H9 (cell line): ENCODE measurements at regions not wholly inside any gene's neighbourhood (a gene's known extent, or its start where the extent isn't known, plus 50 kb on each side); places are given as distances from the start of the nearest gene placed in this dataset.

Experiments
- DNase-seq: peaks from one replicate; pipeline ENCODE4 v3.0.0-alpha.2; 2017
- H2AFZ ChIP-seq: one replicate; pipeline ENCODE4 v1.6.1; 2013; ENCODE audit warnings: mild to moderate bottlenecking, low read length, control low read depth, moderate library complexity
- H2AK5ac ChIP-seq: 2 replicates; pipeline ENCODE4 v1.6.1; 2013; ENCODE audit warnings: low read length, control low read depth, mixed read lengths; ENCODE audit not compliant: insufficient read length
- H2BK120ac ChIP-seq: one replicate; pipeline ENCODE4 v1.6.1; 2013; ENCODE audit warnings: low read depth, mild to moderate bottlenecking, low read length, control low read depth, inconsistent platforms; ENCODE audit not compliant: poor library complexity, severe bottlenecking
- H2BK12ac ChIP-seq: 2 replicates; pipeline ENCODE4 v1.6.1; 2013; ENCODE audit warnings: low read length, control low read depth, mixed read lengths, low read depth; ENCODE audit not compliant: insufficient read length
- H2BK15ac ChIP-seq: 2 replicates; pipeline ENCODE4 v1.6.1; 2013; ENCODE audit warnings: low read depth, low read length, control low read depth
- H2BK20ac ChIP-seq: one replicate; pipeline ENCODE4 v1.6.1; 2013; ENCODE audit warnings: low read depth, mild to moderate bottlenecking, low read length, control low read depth, inconsistent platforms; ENCODE audit not compliant: poor library complexity, severe bottlenecking
- H2BK5ac ChIP-seq: 2 replicates; pipeline ENCODE4 v1.6.1; 2013; ENCODE audit warnings: low read length, control low read depth, mixed read lengths; ENCODE audit not compliant: insufficient read length
- H3K14ac ChIP-seq: 2 replicates; pipeline ENCODE4 v1.6.1; 2013; ENCODE audit warnings: low read length, control low read depth; ENCODE audit not compliant: insufficient read depth
- H3K18ac ChIP-seq: 2 replicates; pipeline ENCODE4 v1.6.1; 2013; ENCODE audit warnings: low read depth, mild to moderate bottlenecking, mixed read lengths, low read length, control low read depth; ENCODE audit not compliant: insufficient read length
- H3K23ac ChIP-seq: 2 replicates; pipeline ENCODE4 v1.6.1; 2013; ENCODE audit warnings: low read length, control low read depth, mixed read lengths, low read depth; ENCODE audit not compliant: insufficient read length
- H3K23me2 ChIP-seq: 2 replicates; pipeline ENCODE4 v1.6.1; 2013; ENCODE audit warnings: low read depth, mild to moderate bottlenecking, mixed read lengths, low read length, control low read depth; ENCODE audit not compliant: insufficient read length, poor library complexity, severe bottlenecking
- H3K27ac ChIP-seq: 2 replicates; pipeline ENCODE4 v1.5.1; 2013; ENCODE audit warnings: low read length, control low read depth, mixed read lengths, low read depth; ENCODE audit not compliant: insufficient read length
- H3K27me3 ChIP-seq: 2 replicates; pipeline ENCODE4 v1.6.1; 2013; ENCODE audit warnings: low read length, control low read depth, inconsistent platforms; ENCODE audit not compliant: insufficient read depth
- H3K4ac ChIP-seq: 2 replicates; pipeline ENCODE4 v1.6.1; 2013; ENCODE audit warnings: low read depth, mild to moderate bottlenecking, control low read depth, inconsistent platforms, low read length, moderate library complexity
- H3K4me1 ChIP-seq: 2 replicates; pipeline ENCODE4 v1.6.1; 2013; ENCODE audit warnings: low read length, control low read depth, inconsistent platforms; ENCODE audit not compliant: insufficient read depth
- H3K4me2 ChIP-seq: 2 replicates; pipeline ENCODE4 v1.6.1; 2013; ENCODE audit warnings: low read length, control low read depth, mixed read lengths; ENCODE audit not compliant: insufficient read length, insufficient read depth
- H3K56ac ChIP-seq: 2 replicates; pipeline ENCODE4 v1.6.1; 2013; ENCODE audit warnings: low read depth, mild to moderate bottlenecking, mixed read lengths, low read length, control low read depth; ENCODE audit not compliant: insufficient read length
- H3K79me1 ChIP-seq: 2 replicates; pipeline ENCODE4 v1.6.1; 2013; ENCODE audit warnings: low read depth, mild to moderate bottlenecking, moderate library complexity, low read length, control low read depth, inconsistent platforms; ENCODE audit not compliant: insufficient read depth, poor library complexity, severe bottlenecking
- H3K79me2 ChIP-seq: 2 replicates; pipeline ENCODE4 v1.6.1; 2013; ENCODE audit warnings: low read length, control low read depth, inconsistent platforms; ENCODE audit not compliant: insufficient read depth
- H3K9ac ChIP-seq: 2 replicates; pipeline ENCODE4 v1.6.1; 2013; ENCODE audit warnings: low read length, control low read depth, mixed read lengths; ENCODE audit not compliant: insufficient read length; ENCODE audit errors: extremely low read depth
- H3K9me3 ChIP-seq: one replicate; pipeline ENCODE4 v1.6.1; 2013; ENCODE audit warnings: low read depth, low read length, inconsistent platforms; ENCODE audit not compliant: control insufficient read depth
- H3T11ph ChIP-seq: one replicate; pipeline ENCODE4 v1.6.1; 2013; ENCODE audit warnings: mild to moderate bottlenecking, low read length, control low read depth, inconsistent platforms
- H4K20me1 ChIP-seq: one replicate; pipeline ENCODE4 v1.6.1; 2013; ENCODE audit not compliant: control insufficient read depth, insufficient read length, insufficient read depth
- H4K5ac ChIP-seq: 2 replicates; pipeline ENCODE4 v1.6.1; 2013; ENCODE audit warnings: low read depth, mild to moderate bottlenecking, mixed read lengths, low read length, control low read depth; ENCODE audit not compliant: insufficient read length
- H4K8ac ChIP-seq: replicated peaks from 2 replicates; pipeline ENCODE4 v1.6.1; 2013; ENCODE audit warnings: low read length, control low read depth, mixed read lengths, low read depth; ENCODE audit not compliant: insufficient read length
- H4K91ac ChIP-seq: 2 replicates; pipeline ENCODE4 v1.6.1; 2013; ENCODE audit warnings: low read depth, mild to moderate bottlenecking, moderate library complexity, mixed read lengths, low read length, control low read depth; ENCODE audit not compliant: insufficient read length
- H3K27ac Mint-ChIP-seq, 3 experiments: 2 replicates in 2 of 3; 3 replicates in 1 of 3; pipeline ENCODE4 v1.8.0; 2020 to 2021; ENCODE audit warnings: mixed read lengths in 3 of 3, mild to moderate bottlenecking in 1 of 3, moderate library complexity in 1 of 3
- H3K27me3 Mint-ChIP-seq: 2 replicates; pipeline ENCODE4 v1.8.0; 2021; ENCODE audit warnings: low read depth, mild to moderate bottlenecking, moderate library complexity, mixed read lengths
- H3K36me3 Mint-ChIP-seq, 3 experiments: 2 replicates in 2 of 3; 3 replicates in 1 of 3; pipeline ENCODE4 v1.8.0; 2020 to 2021; ENCODE audit warnings: low read depth in 3 of 3, mixed read lengths in 3 of 3; ENCODE audit not compliant: insufficient read depth in 1 of 3
- H3K4me1 Mint-ChIP-seq, 2 experiments: 2 replicates each; pipeline ENCODE4 v1.8.0; 2020; ENCODE audit warnings: mixed read lengths in 2 of 2
- H3K4me3 Mint-ChIP-seq, 2 experiments: 2 replicates in 1 of 2; 3 replicates in 1 of 2; pipeline ENCODE4 v1.8.0; 2020 to 2021; ENCODE audit warnings: mild to moderate bottlenecking in 2 of 2, mixed read lengths in 2 of 2, moderate library complexity in 1 of 2
- H3K9me3 Mint-ChIP-seq, 2 experiments: 2 replicates in 1 of 2; 3 replicates in 1 of 2; pipeline ENCODE4 v1.8.0; 2020; ENCODE audit warnings: mild to moderate bottlenecking in 2 of 2, mixed read lengths in 2 of 2, moderate library complexity in 1 of 2
- WGBS: extraction: QIAGEN DNeasy Blood & Tissue Kit; methylation state at CpG from one replicate; pipeline ENCODE4 v1.1.7; 2013; ENCODE audit warnings: missing lambda C conversion rate, low lambda C conversion rate, mixed read lengths; ENCODE audit not compliant: insufficient read length; ENCODE audit errors: extremely low coverage; 5-methylcytosine and 5-hydroxymethylcytosine counted together
- TF ChIP-seq, protein P1 (sequence below): fragments of 200-600 bp; sonication (generic); conservative IDR thresholded peaks from 3 replicates; pipeline ENCODE4 v1.8.0; 2021; ENCODE audit warnings: antibody characterized with exemption, mild to moderate bottlenecking

DNA sequence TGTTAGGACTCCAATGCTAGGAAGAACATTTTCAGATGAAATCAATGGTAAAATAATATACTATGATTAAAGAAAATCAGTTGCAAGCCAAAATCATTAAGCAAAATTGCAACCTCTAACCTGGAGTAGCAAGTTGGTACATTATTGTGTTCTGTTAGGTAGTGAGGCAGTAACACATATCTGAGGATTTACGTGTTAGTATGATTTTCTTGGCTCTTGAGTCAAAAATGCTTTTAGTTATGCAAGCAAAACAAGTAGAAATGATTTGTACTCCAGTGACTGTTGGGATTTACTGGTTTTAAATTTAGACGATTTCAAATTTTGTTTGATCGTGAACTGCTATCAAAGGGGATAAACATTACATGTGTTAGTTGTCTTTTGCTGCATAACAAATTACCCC is 293.0 kb upstream of the BTBD3 start:
- H3K56ac ChIP-seq = no peak overlapping the region
- Mint-ChIP-seq H3K4me1 (no peaks in the 10 kb centered on the region), H3K27ac (no peak overlapping the region), H3K4me3 (no peak overlapping the region), H3K27me3 (no peaks in the 10 kb centered on the region; the same call in none of the 2 replicates), H3K36me3 (no peaks in the 10 kb centered on the region), H3K9me3 (no peaks in the 10 kb centered on the region)
- no peaks in the 10 kb centered on the region for H3K27me3 ChIP-seq
- no peak for DNase-seq
- no peak overlapping the region for H3K18ac ChIP-seq
- H3K14ac ChIP-seq = no peak overlapping the region
- H4K5ac ChIP-seq = no peak overlapping the region
- H2BK20ac ChIP-seq = no peak overlapping the region
- no peak overlapping the region for H3K27ac ChIP-seq
- no peak overlapping the region for H3K9ac ChIP-seq
- H3K79me1 ChIP-seq = no peaks in the 10 kb centered on the region
- H2AK5ac ChIP-seq = no peak overlapping the region
- no peaks in the 10 kb centered on the region for H3K9me3 ChIP-seq
- no peak overlapping the region for H2AFZ ChIP-seq
- H3K4me1 ChIP-seq = no peaks in the 10 kb centered on the region
- TF ChIP-seq, protein P1, sequence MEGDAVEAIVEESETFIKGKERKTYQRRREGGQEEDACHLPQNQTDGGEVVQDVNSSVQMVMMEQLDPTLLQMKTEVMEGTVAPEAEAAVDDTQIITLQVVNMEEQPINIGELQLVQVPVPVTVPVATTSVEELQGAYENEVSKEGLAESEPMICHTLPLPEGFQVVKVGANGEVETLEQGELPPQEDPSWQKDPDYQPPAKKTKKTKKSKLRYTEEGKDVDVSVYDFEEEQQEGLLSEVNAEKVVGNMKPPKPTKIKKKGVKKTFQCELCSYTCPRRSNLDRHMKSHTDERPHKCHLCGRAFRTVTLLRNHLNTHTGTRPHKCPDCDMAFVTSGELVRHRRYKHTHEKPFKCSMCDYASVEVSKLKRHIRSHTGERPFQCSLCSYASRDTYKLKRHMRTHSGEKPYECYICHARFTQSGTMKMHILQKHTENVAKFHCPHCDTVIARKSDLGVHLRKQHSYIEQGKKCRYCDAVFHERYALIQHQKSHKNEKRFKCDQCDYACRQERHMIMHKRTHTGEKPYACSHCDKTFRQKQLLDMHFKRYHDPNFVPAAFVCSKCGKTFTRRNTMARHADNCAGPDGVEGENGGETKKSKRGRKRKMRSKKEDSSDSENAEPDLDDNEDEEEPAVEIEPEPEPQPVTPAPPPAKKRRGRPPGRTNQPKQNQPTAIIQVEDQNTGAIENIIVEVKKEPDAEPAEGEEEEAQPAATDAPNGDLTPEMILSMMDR = no peak
- no peak overlapping the region for H3K4me2 ChIP-seq
- no peaks in the 10 kb centered on the region for H3K79me2 ChIP-seq
- no peak overlapping the region for H3T11ph ChIP-seq
- no peaks in the 10 kb centered on the region for H4K20me1 ChIP-seq
- H3K23me2 ChIP-seq = no peaks in the 10 kb centered on the region
- H2BK120ac ChIP-seq = no peak overlapping the region
- H2BK15ac ChIP-seq = no peak overlapping the region
- no peak overlapping the region for H3K4ac ChIP-seq
- WGBS = no CpG with 5 or more reads among the region's 3 CpGs
- H3K23ac ChIP-seq = no peak overlapping the region
- H4K91ac ChIP-seq = no peak overlapping the region
- H2BK12ac ChIP-seq = no peak overlapping the region
- no peak overlapping the region for H4K8ac ChIP-seq
- H2BK5ac ChIP-seq = no peak overlapping the region
